Right renal cortex interstitium (tissue), 3 donors: ENCODE measurements at regions not wholly inside any gene's neighbourhood (a gene's known extent, or its start where the extent isn't known, plus 50 kb on each side); places are given as distances from the start of the nearest gene placed in this dataset.

Experiments used
- DNase-seq, 3 donors: peaks; one replicate each; pipeline ENCODE4 v3.0.0-alpha.2; 2013; ENCODE audit warnings: low read depth in 3 of 3, low spot score in 2 of 3

DNA sequence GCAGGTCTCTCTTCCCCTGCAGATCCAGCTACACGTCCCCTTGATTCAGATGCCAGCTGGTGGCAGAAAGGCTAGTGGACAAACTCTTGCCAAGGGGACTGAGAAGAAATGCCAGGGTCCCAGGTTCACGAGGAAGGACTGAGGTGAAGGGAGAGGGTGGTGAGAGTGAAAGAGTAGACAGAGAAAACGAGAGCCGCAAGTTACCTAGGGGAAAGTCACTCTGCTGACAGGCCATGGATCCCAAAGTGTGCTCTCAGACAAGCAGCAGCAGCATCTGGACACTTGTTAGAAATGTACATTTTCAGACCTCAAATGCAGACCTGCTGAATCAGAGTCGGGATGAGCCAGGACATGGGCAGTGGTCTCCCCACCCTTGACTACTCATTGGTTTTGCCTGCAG lies 192.3 kb downstream of the FGFR2 start:
- no peak for DNase-seq

DNA sequence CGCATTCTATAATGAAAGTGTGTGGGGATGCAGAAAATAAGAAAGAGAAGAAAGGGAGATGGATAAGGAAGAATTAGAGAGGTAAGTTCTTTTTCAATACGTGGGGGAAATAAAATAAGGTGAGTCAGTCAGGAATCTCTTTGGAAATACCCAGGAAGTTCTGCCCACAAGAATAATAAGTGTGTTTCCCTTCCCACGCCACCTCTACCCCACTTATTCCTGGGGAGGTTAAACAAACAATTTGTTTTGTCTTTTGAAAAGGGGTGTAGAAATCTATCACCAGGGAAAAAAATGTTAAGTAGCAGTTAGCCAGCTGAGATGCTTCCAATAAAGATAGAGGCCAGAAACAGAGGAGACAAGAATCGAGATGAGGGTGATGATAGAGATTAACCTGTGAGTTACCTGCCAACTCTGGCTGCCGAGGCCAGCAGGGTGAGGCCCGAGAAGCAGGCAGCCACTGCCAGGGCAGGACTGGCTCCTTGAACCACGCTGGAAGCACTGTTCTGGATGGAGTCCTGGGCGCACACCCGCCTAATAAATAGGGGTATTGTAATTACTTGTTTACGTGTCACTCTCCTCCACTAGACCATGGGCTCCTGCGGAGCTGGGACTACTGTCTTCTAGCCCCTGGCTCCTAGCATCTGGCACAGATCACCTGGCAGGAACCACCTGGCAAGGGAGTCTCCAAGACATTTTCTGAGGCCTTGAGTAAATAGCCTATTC lies 191.3 kb downstream of the FGFR2 start:
- no peak for DNase-seq

DNA sequence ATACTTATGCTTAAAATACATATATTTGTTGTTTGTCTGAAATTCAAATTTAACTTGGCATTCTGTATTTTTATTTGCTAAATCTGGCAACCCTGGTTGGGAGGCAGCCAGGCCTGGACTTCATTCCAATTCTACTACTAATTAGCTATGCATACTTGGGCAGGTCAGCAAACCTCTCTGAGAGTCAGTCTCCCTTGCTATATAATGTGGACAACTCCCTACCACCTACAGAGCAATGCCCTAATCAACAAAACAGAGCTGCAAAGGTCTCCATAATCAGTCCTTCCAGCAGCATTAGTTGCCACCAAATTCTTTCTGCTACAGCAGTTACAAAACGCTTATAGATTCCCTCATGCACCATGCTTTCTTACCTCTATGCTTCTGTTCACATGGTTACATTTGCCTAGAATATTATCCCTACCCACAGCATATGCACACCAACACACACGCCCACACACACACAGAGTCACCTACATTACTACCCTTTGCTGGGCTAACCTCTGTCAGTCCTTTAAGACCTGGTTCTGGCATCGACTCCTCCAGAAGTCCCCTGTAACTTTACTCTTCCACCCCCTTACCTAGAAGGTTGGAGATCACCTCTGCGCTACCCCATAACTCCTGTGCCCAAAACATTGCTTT lies 188.7 kb downstream of the FGFR2 start:
- no peak for DNase-seq

DNA sequence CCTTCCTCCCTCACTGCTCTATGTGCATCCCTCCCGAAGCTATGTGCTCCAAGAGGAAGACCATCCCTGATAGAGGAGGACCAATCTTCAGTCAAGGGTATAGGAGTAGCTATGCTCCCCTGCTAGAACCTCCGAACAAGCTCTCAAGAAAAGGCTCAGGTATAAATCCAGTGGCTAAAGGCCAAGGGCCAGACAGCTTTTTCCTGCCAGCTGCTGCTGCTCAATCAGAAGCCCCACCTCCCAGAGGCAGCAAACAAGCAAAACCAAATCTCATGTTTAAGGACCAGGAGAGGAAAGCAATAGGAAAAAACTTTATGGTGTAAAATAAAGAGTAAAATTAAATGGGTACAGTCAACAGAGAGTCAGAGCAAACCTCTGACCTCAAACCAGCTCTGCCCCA lies 187.2 kb downstream of the FGFR2 start:
- DNase-seq: peak; percentile 23 to 44 (median 25)

DNA sequence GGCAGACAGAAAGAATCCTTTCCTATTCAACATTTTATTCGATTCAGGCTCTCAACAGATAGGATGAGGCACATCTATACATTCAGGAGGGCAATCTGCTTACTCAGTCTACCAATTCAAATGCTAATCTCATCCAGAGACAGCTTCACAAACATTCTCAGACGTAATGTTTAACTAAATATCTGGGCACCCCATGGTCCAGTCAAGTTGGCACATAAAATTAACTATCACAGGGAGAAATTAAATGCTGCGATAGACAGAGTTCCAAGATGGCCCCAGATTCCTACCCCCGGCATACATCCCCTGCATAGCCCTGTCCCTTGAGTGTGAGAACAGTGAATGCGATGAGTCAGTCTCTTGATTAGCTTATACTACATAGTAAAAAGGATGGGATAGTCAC lies 184.3 kb downstream of the FGFR2 start:
- DNase-seq: no peak

DNA sequence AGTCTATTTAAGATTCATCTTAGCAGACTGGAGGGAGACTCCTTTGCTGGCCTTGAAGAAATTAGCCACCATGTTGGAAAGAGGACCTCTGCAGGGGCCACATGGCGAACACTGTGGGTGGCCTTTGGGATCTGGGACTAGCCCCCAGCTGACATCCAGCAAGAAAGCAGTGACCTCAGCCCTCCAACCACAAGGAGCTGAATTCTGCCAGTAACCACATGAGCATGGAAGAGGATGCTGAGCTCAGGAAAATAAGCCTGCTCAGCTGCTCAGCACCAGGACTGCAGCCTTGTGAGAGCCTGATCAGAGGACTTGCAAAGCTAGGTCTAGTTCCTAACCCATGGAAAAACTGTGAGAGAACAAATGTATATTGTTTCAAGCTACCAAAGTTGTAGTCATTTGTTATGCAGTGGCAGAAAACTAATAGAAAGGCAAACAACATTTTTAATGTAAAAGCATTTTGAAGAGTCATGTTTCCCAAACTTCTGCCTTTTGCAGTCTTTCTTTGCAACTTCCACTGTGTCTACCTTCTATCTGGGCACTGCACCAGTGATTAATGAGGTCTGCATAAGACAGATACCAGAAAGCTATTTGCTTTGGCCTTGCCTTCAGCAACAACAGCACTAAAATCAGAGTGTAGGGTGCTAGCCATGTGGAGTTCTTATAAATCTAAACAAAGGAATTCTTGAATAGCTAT lies 183.7 kb downstream of the FGFR2 start:
- no peak for DNase-seq

DNA sequence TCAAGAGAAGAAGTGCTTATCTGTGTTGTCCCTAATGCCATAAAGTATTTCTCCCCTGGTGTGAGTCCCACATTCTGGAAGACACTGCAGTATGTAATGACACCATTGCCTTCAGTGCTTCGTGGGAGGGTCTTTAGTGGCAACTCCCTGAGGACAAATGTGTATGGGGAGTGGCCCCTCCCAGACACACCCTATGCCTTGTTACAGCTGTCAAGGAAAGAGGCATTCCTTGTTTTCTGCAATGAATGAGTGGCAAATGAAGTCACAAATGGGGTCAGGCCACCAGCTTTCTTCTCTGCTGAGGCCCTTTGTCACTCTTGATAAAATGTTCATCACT lies 183.2 kb downstream of the FGFR2 start:
- no peak for DNase-seq

DNA sequence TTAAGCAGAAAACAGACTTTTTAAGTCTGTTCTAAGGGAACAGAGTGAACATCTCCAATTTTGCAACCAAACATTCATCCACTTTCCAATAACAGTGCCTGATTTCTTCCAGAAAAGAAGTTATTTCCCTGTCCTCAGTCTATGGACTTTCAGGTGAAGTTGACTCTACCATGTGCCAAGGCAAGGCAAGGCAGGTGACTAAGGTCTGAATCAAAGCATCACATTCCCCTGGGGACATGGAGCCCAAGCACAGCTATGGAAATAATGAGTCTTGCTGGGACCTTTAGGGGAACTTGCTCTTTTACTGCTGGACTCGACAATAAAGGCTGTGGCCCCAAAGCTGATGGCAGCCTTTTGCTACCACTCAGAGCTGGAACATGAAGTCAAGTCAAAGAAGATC lies 182.2 kb downstream of the FGFR2 start:
- no peak for DNase-seq

DNA sequence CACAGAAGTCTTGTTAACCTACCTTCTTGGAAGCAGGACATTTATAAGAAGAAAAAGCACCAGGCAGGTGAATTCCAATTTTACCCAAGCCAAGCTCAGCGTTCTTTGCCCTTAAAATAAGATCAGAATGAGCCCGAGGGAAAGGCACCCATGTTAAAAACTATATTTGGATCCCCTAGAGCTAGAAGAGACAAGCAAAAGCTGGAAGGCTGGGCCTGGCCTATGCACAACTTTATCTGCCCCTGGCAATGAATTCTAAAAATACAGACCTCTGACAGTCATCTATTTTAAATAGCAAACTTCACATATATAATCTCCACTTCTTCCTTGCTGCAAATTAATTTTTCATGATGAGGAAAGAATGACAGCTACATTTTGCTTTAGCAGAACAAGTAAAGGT lies 180.9 kb downstream of the FGFR2 start:
- no peak for DNase-seq

DNA sequence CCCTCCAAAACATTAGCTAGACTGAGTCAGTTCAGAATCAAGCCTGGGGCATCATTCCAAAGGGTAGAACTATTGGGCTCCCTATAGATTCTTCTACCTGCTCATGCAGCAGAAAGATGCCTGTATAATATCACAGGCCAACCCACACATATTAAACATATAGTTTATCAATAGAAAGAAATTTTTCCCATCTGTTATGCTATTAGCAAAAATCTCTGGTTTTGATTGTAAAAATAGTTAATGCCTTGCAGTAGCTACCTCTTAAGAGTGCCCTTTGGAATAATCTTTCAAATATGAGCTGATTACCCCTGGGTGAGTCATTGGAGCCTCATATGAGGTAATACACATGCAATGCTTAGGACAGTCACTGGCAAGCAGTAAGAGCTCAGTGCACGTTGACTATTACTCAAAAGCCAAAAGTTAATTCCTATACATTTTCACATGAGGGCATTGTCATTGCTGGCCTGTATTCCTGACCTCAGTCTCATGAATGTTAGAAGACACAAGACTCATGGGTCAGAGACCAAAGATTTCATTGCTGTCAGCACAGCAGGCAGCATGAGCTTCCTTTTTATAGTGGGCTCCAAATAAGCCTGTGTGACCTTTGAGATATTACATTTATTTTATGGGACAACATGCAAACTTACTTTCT lies 180.0 kb downstream of the FGFR2 start:
- no peak for DNase-seq

DNA sequence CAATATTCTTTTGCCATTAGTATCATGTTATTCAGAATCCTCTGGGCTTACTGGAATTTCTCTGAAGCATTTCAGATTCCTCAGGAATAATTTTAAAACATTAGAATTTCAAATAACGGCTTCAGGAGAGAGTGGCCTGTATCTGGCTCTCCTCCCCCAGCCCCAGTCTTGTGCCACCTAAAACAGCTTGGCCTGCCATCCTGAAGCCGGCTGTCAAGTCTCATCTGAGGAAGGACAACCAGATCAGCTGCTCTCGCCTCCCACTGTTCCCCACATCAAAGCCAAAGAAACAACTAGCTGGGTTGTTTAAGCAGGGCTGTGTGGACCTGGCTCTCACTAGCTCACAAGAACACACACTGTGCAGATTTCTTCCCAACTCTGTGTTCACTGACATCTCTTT lies 178.2 kb downstream of the FGFR2 start:
- DNase-seq: no peak

DNA sequence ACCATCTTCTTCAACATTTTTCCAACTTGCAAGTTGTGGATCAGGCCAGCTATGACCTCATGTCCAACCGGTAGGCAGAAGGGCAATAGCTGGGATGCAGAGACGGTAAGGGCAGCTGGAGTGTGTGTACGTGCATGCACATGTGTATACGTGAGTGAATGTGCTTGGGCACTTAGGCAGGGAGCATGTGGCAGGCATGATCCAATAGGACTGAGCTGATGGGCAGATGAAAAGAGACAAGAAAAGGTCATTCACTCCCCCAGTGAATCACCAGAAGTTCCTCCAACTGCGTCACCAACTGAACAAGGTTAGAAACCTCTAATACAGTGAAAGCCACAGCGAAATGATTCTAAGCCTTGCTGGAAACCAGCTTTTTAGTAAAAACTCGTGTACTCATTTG lies 176.1 kb downstream of the FGFR2 start:
- DNase-seq: no peak

DNA sequence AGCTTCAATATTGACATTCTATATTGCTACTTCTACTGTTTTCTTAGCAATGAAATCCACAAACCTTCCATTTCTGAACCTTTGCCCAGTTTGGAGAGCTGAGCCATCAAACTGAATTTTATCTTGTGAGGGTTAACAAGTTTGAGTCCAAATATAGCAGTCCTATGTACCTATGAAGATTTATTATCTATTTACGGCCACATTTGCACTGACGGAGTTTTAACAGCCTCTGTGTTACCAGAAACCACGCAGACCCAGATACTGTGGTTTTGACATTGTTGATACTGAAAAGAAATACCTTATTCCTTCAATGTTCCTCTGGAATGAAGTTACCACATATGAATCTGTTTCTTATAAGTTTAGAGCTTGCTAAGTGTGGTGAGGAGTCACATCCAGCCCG lies 172.6 kb downstream of the FGFR2 start:
- no peak for DNase-seq

DNA sequence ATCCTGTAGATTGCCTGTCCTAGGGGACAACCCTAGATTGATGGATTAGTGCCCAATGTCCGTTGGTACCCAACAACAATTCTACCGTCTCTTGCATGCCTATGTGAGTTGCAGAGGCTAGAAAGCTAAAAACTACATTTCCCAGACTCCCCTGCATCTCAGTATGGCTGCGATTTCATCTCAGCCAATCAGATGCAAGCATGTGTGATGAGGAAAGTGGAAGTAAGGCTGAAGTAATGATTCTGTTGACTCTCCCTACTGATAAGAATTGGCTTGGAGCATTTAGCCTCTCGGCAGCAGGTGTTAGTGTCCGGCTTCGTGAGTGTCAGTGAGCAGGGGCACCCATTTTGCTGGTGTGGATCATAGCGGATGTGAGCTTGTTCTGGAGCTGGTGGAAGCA lies 171.9 kb downstream of the FGFR2 start:
- no peak for DNase-seq
